ENCODE measurements at regions not wholly inside any gene's neighbourhood (a gene's known extent, or its start where the extent isn't known, plus 50 kb on each side); places are given as distances from the start of the nearest gene placed in this dataset.

GRCh38 chr9:13651969-13652663 lies 372.6 kb upstream of the MPDZ start:
- Histone ChIP-seq H3K4me1 (no peaks in the 10 kb centered on the region), H3K4me2 (no peak overlapping the region), H3K9me3 (no peaks in the 10 kb centered on the region; the same call in 2 of the 3 replicates), H3K27ac (no peak overlapping the region), H3K4me3 (no peak overlapping the region)
- no peak for FAIRE-seq
- TF ChIP-seq RFX5 (IDR thresholded peaks at IDR 0.05) (no peak), NR3C1 (IDR thresholded peaks at IDR 0.05) (no peak), POLR2AphosphoS2 (conservative IDR thresholded peaks at IDR 0.05; ENCODE audit: low read length) (no peak), FOSL2 (IDR thresholded peaks at IDR 0.05) (no peak), FOSL2 (CRISPR knock-in tag; IDR thresholded peaks at IDR 0.05) (no peak), MYC (IDR thresholded peaks at IDR 0.05; ENCODE audit: borderline replicate concordance, low read length) (no peak), MAX (IDR thresholded peaks at IDR 0.05) (no peak), ESRRA (IDR thresholded peaks at IDR 0.05; ENCODE audit: borderline replicate concordance, low read length) (no peak), CBX8 (IDR thresholded peaks at IDR 0.05) (no peak), HDAC2 (IDR thresholded peaks at IDR 0.05) (no peak), USF2 (IDR thresholded peaks at IDR 0.05) (no peak), FOXS1 (CRISPR knock-in tag; IDR thresholded peaks at IDR 0.05) (no peak), ATOH8 (CRISPR knock-in tag; IDR thresholded peaks at IDR 0.05; ENCODE audit: low read depth) (no peak)
- ChIA-PET POLR2A (no interaction called here), CTCF (interaction anchor here (0.6 to 1.4 kb wide), 4 partner anchors 9 to 278 kb away, joined by 3 to 4 read pairs (median 3); no protein-coding TSS in a partner anchor)
- DNase-seq (ENCODE audit: low read depth in 1 of 2, low spot score in 1 of 2): no peak
- 30% methylated on average over 6 of the region's 6 CpGs for WGBS (ENCODE audit: missing lambda C conversion rate)
- no peak for ATAC-seq

GRCh38 chr9:13651526-13651925 lies 372.0 kb upstream of the MPDZ start:
- TF ChIP-seq POLR2AphosphoS2 (conservative IDR thresholded peaks at IDR 0.05; ENCODE audit: low read length) (no peak), TFCP2L1 (CRISPR knock-in tag; IDR thresholded peaks at IDR 0.05) (no peak), GATA3 (IDR thresholded peaks at IDR 0.05; ENCODE audit: borderline replicate concordance) (no peak), MYC (IDR thresholded peaks at IDR 0.05; ENCODE audit: borderline replicate concordance, low read length) (no peak), ESRRA (IDR thresholded peaks at IDR 0.05; ENCODE audit: borderline replicate concordance, low read length) (no peak), JUN (IDR thresholded peaks at IDR 0.05) (no peak), BHLHE40 (IDR thresholded peaks at IDR 0.05; ENCODE audit: low read depth, low read length) (no peak), HDAC2 (IDR thresholded peaks at IDR 0.05) (no peak)
- FAIRE-seq: no peak

GRCh38 chr9:13648676-13649075 lies 369.2 kb upstream of the MPDZ start:
- FAIRE-seq: no peak
- WGBS (ENCODE audit: missing lambda C conversion rate): 3% methylated on average over 3 of the region's 3 CpGs
- DNase-seq (ENCODE audit: low read depth in 1 of 2, low spot score in 1 of 2): no peak
- ChIA-PET POLR2A (no interaction called here), CTCF (no interaction called here)
- ATAC-seq: no peak
- Histone ChIP-seq H3K4me1 (no peaks in the 10 kb centered on the region), H3K27ac (no peak overlapping the region), H3K9me3 (no peaks in the 10 kb centered on the region; the same call in 2 of the 3 replicates), H3K4me3 (no peak overlapping the region), H3K4me2 (no peak overlapping the region)
- no peak for TF ChIP-seq RFX5 (IDR thresholded peaks at IDR 0.05)

More at GRCh38 chr9:13651526-13651925, 372.0 kb upstream of the MPDZ start:
- no peaks in the 10 kb centered on the region; the same call in 2 of the 3 replicates for H3K9me3 ChIP-seq
- no peak for DNase-seq (ENCODE audit: low read depth in 1 of 2, low spot score in 1 of 2)
- CTCF ChIA-PET: interaction anchor here (0.6 to 1.4 kb wide), 4 partner anchors 10 to 278 kb away, joined by 3 to 4 read pairs (median 3); no protein-coding TSS in a partner anchor
- H3K27ac ChIP-seq: no peak overlapping the region
- POLR2A ChIA-PET: no interaction called here
- ATAC-seq: no peak
- H3K4me1 ChIP-seq: no peaks in the 10 kb centered on the region
- H3K4me2 ChIP-seq: no peak overlapping the region
- no peak overlapping the region for H3K4me3 ChIP-seq
- 26% methylated on average over 8 of the region's 8 CpGs for WGBS (ENCODE audit: missing lambda C conversion rate)

- DNase-seq (ENCODE audit: low read depth in 1 of 2, low spot score in 1 of 2) (no peak), ATAC-seq (no peak), FAIRE-seq (no peak)
- no peak overlapping the region for H3K27ac ChIP-seq
- H3K4me2 ChIP-seq: no peak overlapping the region
- TF ChIP-seq NPAS2 (CRISPR knock-in tag; IDR thresholded peaks at IDR 0.05; ENCODE audit: borderline replicate concordance) (no peak), FOSL2 (IDR thresholded peaks at IDR 0.05) (no peak), FOSL2 (CRISPR knock-in tag; IDR thresholded peaks at IDR 0.05) (no peak), TFCP2L1 (CRISPR knock-in tag; IDR thresholded peaks at IDR 0.05) (no peak), HDAC2 (IDR thresholded peaks at IDR 0.05) (no peak), CHD4 (IDR thresholded peaks at IDR 0.05; ENCODE audit: borderline replicate concordance) (no peak), MAFK (IDR thresholded peaks at IDR 0.05; ENCODE audit: partially characterized antibody) (no peak), BCL3 (IDR thresholded peaks at IDR 0.05) (no peak), PBX3 (IDR thresholded peaks at IDR 0.05) (no peak), EHMT2 (IDR thresholded peaks at IDR 0.05; ENCODE audit: low read depth) (no peak), TP53 (CRISPR knock-in tag; IDR thresholded peaks at IDR 0.05) (no peak), RNF2 (IDR thresholded peaks at IDR 0.05; ENCODE audit: borderline replicate concordance, low read depth) (no peak), USF2 (IDR thresholded peaks at IDR 0.05) (no peak), ESRRA (IDR thresholded peaks at IDR 0.05; ENCODE audit: borderline replicate concordance, low read length) (no peak), ZSCAN20 (CRISPR knock-in tag; IDR thresholded peaks at IDR 0.05) (no peak)
- H3K4me3 ChIP-seq: no peak overlapping the region
- no peaks in the 10 kb centered on the region for H3K4me1 ChIP-seq
- no peaks in the 10 kb centered on the region; the same call in 2 of the 3 replicates for H3K9me3 ChIP-seq
- ChIA-PET POLR2A (no interaction called here), CTCF (no interaction called here)
Observed at GRCh38 chr9:13648068-13648467, 368.6 kb upstream of the MPDZ start.

Measured in A549 (cell line).